ENCODE measurements at regions not wholly inside any gene's neighbourhood (a gene's known extent, or its start where the extent isn't known, plus 50 kb on each side); places are given as distances from the start of the nearest gene placed in this dataset.

- TF ChIP-seq POLR2A (IDR thresholded peaks at IDR 0.05): no peak
- TF ChIP-seq CTCF (IDR thresholded peaks at IDR 0.05): no peak
- TF ChIP-seq EP300 (IDR thresholded peaks at IDR 0.05): no peak
Observed at GRCh38 chr1:82452096-82452495, 651.4 kb downstream of the ADGRL2 start.

Data from stomach (tissue), 4 donors.